ENCODE measurements at regions not wholly inside any gene's neighbourhood (a gene's known extent, or its start where the extent isn't known, plus 50 kb on each side); places are given as distances from the start of the nearest gene placed in this dataset.

GRCh38 chr2:120502357-120502756 lies 156.4 kb downstream of the INHBB start:
- TF ChIP-seq CTCF (IDR thresholded peaks at IDR 0.05) (no peak), POLR2A (IDR thresholded peaks at IDR 0.05) (no peak)
